NOMO-1 treated with DMSO at 0.1 percent for 48 hours (cell line): ENCODE measurements at regions not wholly inside any gene's neighbourhood (a gene's known extent, or its start where the extent isn't known, plus 50 kb on each side); places are given as distances from the start of the nearest gene placed in this dataset.
"Not testable (repeated sequence)": the region's sequence is repeated elsewhere in the genome, so short reads cannot be mapped to it uniquely, and the experiment has no call there.

Experiments used
- DNase-seq: peaks from one replicate; lab custom pipeline; 2025; ENCODE audit not compliant: unreplicated experiment; lab: John Stamatoyannopoulos, UW

- DNase-seq = not testable (repeated sequence)
Measured at GRCh38 chr2:95654897-95655296, 63.1 kb downstream of the TRIM43 start.

GRCh38 chr2:95656553-95656952 is 64.8 kb downstream of the TRIM43 start:
- DNase-seq = not testable (repeated sequence)

DNA sequence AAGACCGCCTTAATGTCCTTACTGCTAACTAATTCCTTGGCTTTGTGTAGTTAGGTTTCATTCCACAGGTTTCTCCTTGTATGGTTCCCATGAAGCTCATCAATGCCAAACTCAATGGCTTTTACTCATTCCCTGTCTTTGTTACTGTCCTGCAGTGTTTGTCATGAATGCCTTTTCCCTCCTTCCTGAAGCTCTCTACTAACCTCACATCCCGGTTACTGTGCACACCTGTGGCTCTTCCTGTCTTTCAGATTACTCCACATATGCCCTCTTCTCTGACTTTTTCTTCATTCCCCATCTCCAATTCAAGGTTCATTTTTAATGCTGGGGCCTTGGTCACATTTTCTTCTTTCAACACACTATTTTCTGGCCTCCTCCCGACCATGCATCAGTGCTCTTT is 66.1 kb downstream of the TRIM43 start:
- not testable (repeated sequence) for DNase-seq

GRCh38 chr2:95660766-95661562 is 69.2 kb downstream of the TRIM43 start:
- DNase-seq = not testable (repeated sequence)

DNA sequence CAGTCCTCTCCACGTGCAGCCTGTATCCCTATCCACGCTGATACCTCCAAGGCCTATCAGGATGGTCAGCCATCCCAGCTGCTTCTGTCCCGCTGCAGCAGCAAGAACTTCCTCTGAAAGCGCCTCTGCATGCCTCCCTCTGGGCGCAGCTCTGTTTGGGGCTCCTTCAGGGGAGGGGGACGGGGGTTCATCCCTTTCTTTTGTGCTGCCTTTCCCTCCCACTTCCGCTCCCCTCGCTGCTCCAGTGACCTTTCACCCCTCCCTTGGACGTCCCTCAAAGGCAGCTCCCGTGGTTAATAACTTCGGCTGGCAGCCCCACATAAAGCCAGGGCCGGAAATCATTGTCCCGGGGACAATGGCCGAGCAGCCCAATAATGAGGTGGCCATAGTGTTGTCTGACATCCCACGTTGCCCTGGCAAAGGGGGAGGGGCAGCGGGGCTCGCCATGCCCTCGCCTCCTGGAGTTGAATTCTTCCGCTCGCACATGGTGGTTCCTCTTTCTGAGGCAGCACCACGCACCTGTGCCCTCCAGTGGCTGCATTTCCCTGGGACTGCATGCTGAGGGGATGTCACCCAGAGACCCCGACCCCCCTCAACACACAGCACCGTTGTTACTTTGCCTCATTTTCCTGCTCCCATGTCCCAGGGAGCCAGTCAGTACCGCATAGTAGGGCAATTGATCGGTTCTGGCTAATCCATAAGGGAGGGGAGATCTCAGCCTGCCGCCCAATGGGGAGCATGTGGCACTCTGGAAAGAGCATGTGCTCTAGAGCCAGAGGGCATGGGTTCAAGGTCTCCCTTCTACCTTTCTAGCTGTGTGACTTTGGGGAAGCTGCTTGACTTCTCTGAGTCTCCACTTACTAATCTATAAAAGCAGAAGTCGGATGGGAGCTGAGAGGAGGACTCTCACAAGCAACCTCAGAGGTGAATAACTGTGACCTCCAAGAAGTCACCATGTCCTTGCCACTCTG is 72.0 kb downstream of the TRIM43 start:
- DNase-seq = not testable (repeated sequence)

DNA sequence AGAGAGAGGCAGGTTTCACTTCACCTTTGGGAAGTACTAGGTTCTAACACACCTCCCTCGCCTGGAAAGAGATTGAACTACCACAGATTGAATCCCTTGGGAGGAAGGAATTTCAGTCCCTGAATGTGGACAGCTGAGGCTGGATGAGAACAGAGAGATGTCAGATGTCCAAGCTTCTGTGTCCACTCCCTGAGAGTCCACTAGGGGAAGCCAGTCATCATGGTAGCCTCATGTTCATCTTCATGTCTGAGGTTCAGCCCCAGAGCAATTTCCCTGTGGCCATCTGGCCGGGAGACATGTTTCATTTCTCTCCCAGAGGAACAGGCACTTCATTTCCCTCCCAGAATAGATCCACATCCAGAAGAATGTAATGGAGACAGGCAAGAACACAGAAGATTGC is 74.8 kb downstream of the TRIM43 start:
- not testable (repeated sequence) for DNase-seq

- DNase-seq = no peak
Measured at GRCh38 chr2:95667480-95667879, 75.7 kb downstream of the TRIM43 start.

DNA sequence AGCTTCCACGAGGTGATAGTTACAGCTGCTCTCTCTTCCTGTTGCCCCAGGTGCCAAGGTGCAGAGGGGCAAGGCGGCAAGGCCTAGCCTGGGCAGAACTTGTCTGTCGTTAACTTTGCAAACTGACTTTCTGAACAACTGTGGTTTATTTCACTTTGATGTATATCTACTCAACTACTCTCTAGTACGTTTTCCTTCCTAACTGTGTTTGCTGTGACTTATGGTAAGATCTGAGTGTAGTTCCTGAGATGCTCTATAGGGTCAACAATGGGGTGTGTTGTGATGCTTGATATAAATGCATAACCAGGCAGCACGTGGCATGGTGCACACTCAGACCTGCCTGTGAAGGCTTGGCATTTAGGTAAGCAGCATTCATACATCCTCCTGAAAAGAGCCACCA is 77.1 kb downstream of the TRIM43 start:
- not testable (repeated sequence) for DNase-seq

GRCh38 chr2:95669441-95669991 is 77.7 kb downstream of the TRIM43 start:
- DNase-seq = peak; percentile 9

DNA sequence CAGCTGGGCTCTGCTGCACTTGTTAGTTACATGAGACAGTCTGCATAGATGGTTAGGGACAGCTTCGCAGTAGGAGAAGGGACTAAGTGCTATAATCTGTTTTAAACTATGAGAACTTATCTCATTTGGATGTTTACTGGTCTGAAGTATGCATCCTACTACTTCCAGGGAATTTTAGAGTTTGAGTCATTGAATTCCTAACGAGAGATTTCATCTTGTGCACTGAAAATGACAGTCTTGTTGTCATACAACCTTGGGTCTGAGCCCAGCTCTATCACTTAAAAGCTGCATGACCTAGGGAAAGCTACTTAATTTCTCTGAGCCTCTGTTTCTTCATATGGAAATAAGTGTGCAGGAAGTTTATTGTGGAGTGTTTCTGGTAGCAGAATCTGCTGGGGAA is 78.4 kb downstream of the TRIM43 start:
- DNase-seq = no peak

GRCh38 chr2:95670686-95671085 is 78.9 kb downstream of the TRIM43 start:
- DNase-seq = no peak

DNA sequence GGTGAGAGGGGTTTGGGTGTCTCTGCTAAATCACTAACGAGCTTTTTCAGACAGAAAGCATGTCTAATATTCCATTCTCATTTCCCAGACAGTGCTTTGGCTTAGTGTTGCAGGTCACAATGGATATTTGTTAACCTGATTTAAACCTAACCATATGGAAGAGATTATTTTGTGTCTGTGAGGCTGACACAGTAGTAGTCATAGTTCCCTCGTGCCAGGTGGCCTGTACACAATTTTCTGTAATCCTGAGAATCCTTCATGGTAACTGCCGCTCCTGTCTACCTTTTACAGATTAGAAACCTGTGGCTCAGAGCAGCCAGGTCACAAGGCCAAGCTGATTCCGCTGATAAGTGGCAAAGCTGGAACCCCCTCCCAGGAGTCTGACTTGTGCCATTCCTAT is 79.4 kb downstream of the TRIM43 start:
- DNase-seq = not testable (repeated sequence)

DNA sequence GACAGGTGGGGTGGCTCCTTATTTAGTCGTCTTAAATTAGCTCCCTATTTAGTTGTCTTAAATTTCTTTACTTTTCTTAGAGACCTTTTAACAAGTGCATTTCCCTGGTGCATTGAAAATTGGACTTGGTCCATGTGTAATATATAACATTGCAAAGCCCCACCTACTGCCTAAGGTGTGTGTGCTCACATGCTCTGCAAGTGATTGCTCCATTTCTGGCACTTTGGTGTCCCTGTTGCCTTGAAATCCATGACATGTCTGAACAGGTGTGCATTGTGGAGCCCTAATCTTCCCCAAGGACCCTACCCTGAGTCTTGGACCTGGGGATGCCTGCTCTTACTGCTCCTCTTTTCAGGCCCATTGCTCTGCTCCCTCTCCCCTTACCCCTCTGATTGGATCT is 80.2 kb downstream of the TRIM43 start:
- not testable (repeated sequence) for DNase-seq

DNA sequence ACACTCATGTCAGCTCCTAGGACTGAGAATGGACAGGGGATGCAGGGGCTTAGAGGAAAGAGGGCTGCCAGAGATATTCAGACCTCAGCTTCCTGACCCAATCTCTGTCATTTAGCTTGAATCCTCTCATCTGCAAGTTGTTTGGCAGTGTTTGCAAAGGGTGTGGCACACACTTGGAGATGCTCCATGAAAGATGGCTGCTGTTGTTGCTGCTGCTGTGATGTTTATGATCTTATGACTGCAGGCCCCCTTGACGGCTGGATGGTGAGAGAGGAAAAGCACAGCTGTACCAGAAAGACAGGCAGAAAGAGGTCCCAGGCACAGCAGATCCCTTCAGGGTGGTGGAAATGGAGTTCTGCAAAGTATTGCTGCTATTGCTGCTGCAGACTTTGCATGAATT is 80.7 kb downstream of the TRIM43 start:
- not testable (repeated sequence) for DNase-seq

DNA sequence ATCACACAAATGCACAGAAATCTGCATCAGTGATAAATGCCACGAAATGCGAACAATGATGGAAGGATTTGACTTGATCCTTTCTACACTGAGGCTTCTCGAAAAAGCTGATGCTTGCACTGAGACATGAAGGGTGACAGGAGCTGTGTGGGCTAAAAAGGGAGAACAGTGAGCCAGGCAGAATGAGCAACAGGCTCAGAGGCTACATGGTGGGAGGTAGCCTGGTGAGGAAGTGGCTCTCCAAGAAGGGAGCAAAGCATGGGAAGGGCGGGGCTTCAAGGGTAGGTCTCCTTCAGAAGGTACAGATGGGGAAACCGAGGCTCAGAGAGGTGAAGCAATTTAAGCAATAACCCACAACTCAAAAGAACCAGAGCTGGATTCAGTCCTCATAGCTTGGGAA is 82.4 kb downstream of the TRIM43 start:
- no peak for DNase-seq

DNA sequence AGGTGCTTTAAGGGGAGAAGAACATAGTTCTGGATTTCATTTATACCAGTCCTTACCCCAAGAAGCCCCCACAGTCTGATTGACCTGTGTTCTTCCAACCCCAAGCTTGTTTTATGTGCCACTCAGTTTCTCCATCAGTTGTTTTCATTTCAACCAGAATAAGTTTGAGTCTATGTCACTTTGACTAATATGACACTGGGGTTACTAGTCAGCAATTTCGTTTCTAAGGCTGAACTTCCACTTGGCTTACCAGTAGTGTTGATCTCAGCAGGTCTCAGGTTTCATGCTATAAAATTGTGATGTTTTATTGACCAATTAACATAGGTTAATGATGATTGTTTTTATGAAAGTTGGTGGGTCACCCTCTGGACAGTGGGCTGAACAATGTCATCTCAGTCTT is 84.8 kb downstream of the TRIM43 start:
- not testable (repeated sequence) for DNase-seq

- no peak for DNase-seq
Measured at GRCh38 chr2:95677346-95677745, 85.5 kb downstream of the TRIM43 start.

DNA sequence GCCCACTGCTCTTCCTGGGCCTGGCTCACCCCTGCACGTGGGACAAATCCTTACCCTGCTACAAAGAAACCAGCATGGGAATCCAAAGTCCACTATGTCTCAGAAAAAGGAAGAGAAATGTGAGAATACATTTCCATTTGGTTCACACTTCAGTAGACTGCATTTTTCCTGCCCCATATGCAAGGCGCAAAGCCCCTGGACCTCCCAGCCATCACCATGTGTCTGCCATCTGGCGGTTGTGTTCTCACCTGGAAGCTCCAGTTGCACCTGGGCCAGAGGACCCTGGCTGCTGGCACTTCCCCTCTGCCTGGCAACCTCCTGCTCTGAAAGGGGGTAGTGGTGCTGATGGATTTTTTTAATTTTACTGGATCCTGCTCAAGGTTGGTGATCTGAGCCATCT is 86.0 kb downstream of the TRIM43 start:
- DNase-seq = not testable (repeated sequence)

GRCh38 chr2:95681158-95681557 is 89.4 kb downstream of the TRIM43 start:
- not testable (repeated sequence) for DNase-seq

GRCh38 chr2:95681589-95682081 is 89.8 kb downstream of the TRIM43 start:
- not testable (repeated sequence) for DNase-seq

- DNase-seq = not testable (repeated sequence)
Measured at GRCh38 chr2:95682889-95683517, 91.2 kb downstream of the TRIM43 start.
